ENCODE measurements at regions not wholly inside any gene's neighbourhood (a gene's known extent, or its start where the extent isn't known, plus 50 kb on each side); places are given as distances from the start of the nearest gene placed in this dataset.

GRCh38 chr2:198340846-198341245 is 536.5 kb downstream of the PLCL1 start:
- no peak for DNase-seq (ENCODE audit: low read depth)

DNA sequence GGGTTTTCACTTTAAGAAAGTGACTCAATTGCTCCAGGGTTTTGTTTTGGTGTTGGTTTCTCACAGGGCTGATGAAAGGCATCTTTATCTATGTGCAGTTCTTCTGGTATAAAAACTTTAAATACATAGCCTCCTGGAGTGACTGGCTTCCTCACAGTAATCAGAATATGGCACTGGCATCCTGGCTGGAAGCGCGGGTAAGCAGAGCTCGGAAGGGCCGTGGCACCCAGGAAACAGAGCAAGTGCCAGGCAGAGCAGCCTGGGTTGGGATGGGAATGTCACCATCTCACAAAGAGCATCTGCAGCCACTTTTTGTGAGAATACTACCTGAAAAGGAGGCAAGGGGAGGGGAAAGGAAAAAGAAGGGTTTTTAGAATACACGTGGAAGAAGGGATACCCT is 534.7 kb downstream of the PLCL1 start:
- no peak for DNase-seq (ENCODE audit: low read depth)

- DNase-seq (ENCODE audit: low read depth) = no peak
Observed at GRCh38 chr2:198337368-198337767, 533.0 kb downstream of the PLCL1 start.

- DNase-seq (ENCODE audit: low read depth) = no peak
Observed at GRCh38 chr2:198328454-198328853, 524.1 kb downstream of the PLCL1 start.

GRCh38 chr2:198327526-198327925 is 523.1 kb downstream of the PLCL1 start:
- DNase-seq (ENCODE audit: low read depth) = no peak

DNA sequence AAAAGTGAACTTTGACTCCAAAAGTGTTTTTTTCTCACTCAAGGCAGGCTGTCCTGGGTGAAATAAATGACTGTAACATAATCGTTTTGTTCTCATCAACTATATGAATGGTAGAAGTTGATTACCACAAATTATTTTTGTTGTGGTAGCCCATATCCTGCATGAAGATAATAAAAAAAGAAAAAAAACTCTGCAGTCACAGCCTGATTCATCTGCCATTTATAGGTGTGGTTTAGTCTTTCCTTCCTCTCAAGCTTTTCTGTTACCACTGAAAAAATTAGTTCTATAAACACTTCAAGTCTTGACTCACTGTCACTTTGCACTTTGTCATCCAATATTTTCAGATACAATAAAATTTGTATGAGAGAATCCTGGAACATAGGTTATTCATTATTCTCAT is 522.0 kb downstream of the PLCL1 start:
- DNase-seq (ENCODE audit: low read depth) = no peak

- DNase-seq (ENCODE audit: low read depth) = no peak
Observed at GRCh38 chr2:198325359-198325758, 521.0 kb downstream of the PLCL1 start.

DNA sequence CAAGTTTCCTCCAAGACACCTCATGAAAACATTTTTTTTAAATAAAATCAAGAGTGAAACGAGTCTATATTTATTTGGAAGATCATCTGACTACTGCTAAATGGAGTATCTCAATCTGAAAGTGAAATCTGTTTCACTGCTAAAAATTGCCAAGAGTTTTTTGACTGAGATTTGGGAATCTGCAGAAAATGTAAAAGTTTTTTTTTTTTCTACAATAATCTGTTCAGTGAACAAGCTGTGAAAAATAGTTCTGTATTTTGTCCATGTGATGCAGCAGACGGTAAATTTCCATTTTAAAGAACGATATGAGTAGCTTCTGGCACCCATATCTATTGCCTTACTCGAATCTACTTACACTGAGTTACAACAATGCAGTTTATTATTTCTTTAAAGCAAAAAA is 519.7 kb downstream of the PLCL1 start:
- DNase-seq (ENCODE audit: low read depth) = no peak

DNA sequence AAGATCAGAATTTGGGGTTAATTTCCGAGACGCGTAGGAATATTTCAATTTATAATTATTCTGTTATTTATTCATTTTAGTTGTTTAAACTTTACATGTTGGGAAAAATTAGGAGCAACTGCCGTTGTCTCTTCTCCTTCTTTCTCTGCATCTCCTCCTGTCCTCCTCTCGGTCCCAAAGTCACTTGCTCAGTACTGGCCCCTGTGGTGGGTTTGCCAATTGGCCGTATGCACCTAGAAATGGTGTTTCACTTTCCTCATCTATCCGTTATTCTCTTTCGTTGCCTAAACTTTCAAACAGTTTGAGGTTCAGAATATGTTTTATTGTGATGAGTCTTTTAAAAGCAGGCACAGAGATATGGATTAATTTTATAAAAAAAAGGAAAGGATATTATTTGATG is 517.9 kb downstream of the PLCL1 start:
- no peak for DNase-seq (ENCODE audit: low read depth)

GRCh38 chr2:198321522-198322088 is 517.2 kb downstream of the PLCL1 start:
- no peak for DNase-seq (ENCODE audit: low read depth)

GRCh38 chr2:198316852-198317396 is 512.5 kb downstream of the PLCL1 start:
- no peak for DNase-seq (ENCODE audit: low read depth)

DNA sequence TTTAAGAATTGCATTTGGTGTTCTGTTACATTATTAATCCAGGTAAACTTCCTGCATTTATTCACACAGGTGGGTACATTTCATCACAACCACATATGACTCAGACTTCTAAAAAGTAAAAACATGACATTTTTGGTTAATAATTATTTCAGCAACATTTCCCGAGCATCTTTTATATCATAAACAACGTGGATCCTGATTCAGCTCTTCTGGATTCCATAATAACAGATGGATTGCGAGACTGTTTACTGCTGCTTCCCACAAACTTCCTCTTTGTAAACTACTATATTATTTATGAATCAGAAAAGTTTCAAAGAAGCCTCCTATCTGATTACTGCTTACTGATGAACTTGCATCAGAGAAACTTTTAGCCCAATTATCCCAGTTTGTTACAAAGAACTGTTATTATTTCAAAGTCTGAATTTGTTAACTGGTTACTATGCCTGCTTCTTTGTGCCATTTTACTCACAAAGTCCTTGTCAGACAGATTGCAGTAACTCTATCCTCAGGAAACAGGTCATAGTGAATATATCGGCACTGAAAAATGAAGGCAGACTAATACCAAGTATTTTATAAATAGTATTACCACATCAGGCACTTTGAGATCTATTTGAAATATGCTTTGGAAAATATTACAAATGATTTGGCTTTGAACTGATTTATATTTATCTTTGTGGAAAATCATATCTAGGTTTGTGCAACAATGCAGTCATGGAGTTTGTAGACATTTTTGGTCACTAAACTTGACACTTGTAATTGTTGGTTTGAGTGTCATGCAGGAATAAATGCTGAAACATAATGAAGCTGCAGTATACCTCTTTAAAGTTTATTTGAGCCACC is 511.6 kb downstream of the PLCL1 start:
- DNase-seq (ENCODE audit: low read depth) = no peak

DNA sequence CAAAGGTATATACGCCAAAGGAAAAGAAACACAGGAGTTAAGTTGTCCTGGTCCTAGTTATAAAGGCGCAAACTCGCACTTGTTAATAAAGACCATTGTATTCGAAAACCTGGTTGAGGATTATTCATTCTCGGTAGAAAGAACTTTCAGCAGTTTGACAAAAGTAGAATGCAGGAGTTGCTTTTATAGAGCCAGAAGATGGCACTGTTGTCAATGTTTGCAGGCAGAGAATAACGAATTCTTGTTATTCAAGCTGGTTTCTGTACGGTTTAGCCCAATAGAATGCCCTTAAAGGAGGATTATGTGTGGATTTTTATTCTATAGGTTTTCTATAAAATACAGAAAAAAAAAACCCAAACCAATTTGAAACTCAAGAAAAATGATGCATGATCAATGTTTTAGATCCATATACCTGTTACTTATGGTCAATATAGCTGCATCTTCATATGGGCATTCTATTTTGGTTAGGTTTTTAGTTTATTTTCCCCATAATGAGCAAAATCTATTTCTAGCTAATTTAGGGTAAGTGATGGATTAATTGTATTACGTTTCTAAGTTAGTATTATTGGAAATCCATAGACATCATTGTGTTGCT is 510.3 kb downstream of the PLCL1 start:
- peak; percentile 22 for DNase-seq (ENCODE audit: low read depth)

GRCh38 chr2:198312596-198313483 is 508.4 kb downstream of the PLCL1 start:
- DNase-seq (ENCODE audit: low read depth) = no peak

DNA sequence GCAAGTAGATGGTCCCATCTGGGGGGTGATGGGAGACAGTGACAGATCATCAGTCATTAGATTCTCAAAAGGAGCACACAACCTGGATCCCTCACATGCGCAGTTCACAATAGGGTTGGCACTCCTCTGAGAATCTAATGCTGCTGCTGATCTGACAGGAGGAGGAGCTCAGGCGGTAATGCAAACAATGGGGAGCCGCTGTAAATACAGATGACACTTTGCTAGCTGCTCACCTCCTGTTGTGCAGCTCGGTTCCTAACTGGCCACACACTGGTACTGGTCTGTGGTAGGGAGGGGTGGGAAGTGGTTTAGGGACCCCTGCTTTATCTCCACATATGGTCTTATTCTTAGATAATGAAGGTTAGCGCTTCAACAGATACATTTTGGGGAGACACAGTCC is 506.6 kb downstream of the PLCL1 start:
- no peak for DNase-seq (ENCODE audit: low read depth)

DNA sequence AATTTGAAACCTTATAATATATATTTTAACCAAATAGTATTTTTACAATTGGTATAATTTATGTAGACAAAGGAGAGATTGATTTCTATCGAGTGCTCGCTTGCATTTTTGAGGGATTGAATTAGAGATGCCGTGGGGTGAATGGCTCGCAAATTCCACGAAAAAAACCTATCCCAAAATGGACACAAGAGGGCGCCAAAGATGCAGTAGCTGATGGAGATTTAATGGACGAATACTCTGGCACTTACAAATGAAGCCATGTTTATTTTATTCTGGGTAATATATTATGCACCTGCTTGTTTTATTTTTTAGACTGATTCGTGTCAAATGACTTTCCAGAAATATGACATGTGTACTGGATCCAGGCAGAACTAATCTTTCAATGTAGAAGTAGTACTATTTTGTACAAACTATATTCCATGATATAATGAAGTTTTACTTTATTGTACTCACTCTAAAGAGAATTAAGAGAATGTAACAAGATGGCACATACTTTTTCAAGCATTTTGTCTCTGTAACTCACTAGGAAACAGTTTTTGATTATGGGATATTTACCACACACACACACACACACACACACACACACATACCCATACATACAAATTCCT is 505.4 kb downstream of the PLCL1 start:
- DNase-seq (ENCODE audit: low read depth) = no peak

DNA sequence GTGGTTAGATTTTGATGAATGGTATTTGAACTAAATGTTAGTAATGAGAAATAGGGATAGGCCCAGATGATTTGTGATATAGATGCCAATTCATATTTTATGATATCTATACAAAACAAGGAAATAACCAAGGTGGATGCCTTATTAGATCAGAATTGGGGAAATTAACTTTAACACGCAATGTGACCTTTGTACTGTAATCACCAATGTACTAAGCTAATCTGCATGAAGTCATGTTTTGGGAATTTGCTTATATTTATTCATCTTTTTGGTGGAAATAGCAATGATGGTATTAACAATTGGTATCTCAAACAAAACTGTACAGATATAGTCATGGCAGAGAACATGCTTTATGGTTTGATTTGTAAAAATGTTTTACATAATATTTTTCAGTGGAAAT is 504.7 kb downstream of the PLCL1 start:
- DNase-seq (ENCODE audit: low read depth) = no peak

DNA sequence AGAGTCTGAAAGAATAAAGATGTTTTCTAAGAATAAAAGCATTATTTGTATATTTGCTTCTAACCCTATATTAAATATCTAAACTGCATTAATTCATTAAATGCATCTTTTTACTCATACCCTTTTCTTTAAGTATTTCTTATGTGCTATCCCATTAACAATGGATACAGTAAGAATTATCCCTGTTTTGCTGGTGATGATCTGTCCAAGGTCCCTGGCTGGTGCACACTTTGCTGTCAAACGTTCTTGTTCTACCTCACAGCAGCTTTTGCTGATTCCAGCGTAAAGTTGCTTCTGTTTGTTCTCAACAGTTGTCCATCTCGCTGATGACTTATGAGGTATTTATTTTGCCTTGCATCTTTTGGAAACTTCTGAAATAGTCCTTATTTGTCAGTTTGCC is 504.0 kb downstream of the PLCL1 start:
- DNase-seq (ENCODE audit: low read depth) = no peak

DNA sequence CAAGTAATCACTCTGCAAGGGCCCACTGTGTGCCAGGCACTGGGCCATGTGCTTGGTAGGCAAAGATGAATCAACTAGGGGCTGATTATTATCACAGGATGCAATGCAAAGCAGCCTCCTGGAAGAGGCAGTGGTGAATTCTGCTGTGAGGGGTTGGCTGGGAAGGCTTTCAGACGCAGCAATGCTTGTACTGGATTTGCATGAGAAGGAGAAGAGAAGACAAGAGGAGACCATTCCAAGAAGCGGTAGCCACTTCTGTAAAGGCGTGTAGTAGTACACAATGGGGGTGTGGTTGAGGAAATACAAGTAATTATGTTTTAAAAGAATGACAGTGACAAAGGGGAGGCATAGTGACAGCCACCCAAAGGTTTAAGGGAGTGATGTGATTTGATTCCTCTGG is 502.7 kb downstream of the PLCL1 start:
- no peak for DNase-seq (ENCODE audit: low read depth)

DNA sequence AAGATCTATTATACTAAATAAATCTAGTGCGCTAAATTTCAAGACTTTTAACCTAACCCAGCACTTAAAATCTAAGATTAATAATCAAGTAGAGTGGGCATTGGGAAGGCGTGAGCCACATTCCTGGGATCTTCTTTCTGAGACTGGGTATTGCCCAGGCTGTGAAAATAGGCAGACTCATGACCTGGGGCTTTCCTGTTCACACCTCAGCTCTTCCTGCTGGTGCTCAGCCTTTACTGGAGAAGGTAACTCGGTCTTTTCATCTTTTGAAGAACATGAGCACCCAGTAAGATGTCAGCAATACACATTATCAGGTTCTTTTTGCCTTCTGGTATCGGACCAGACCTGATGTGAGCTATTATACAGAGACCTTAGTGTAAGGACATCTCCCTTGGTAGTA is 500.5 kb downstream of the PLCL1 start:
- no peak for DNase-seq (ENCODE audit: low read depth)

- no peak for DNase-seq (ENCODE audit: low read depth)
Observed at GRCh38 chr2:198297350-198297749, 493.0 kb downstream of the PLCL1 start.
